Progenitor cell of endocrine pancreas (in vitro differentiated cells): ENCODE measurements at regions not wholly inside any gene's neighbourhood (a gene's known extent, or its start where the extent isn't known, plus 50 kb on each side); places are given as distances from the start of the nearest gene placed in this dataset.

Source experiments
- DNase-seq: peaks from one replicate; pipeline ENCODE4 v3.0.0; 2021; ENCODE audit warnings: low spot score; ENCODE audit not compliant: unreplicated experiment
- H3K27ac Mint-ChIP-seq: 2 replicates; pipeline ENCODE4 v1.8.0; 2021; ENCODE audit warnings: mild to moderate bottlenecking, moderate library complexity, mixed read lengths
- H3K27me3 Mint-ChIP-seq: 2 replicates; pipeline ENCODE4 v1.8.0; 2021; ENCODE audit warnings: mixed read lengths
- H3K36me3 Mint-ChIP-seq: 2 replicates; pipeline ENCODE4 v1.8.0; 2022; ENCODE audit warnings: mixed read lengths; ENCODE audit not compliant: insufficient read depth
- H3K4me1 Mint-ChIP-seq: 2 replicates; pipeline ENCODE4 v1.8.0; 2021; ENCODE audit warnings: low read depth, mixed read lengths
- H3K4me3 Mint-ChIP-seq: 2 replicates; pipeline ENCODE4 v1.8.0; 2021; ENCODE audit warnings: low read depth, mild to moderate bottlenecking, moderate library complexity, mixed read lengths
- H3K9me3 Mint-ChIP-seq: 2 replicates; pipeline ENCODE4 v1.8.0; 2021; ENCODE audit warnings: low read depth, mixed read lengths
- CTCF ChIP-seq: fragments of 200-600 bp; sonication (generic); IDR thresholded peaks from one replicate; pipeline ENCODE4 v1.5.0; 2021; ENCODE audit warnings: antibody characterized with exemption, mild to moderate bottlenecking; ENCODE audit not compliant: unreplicated experiment

DNA sequence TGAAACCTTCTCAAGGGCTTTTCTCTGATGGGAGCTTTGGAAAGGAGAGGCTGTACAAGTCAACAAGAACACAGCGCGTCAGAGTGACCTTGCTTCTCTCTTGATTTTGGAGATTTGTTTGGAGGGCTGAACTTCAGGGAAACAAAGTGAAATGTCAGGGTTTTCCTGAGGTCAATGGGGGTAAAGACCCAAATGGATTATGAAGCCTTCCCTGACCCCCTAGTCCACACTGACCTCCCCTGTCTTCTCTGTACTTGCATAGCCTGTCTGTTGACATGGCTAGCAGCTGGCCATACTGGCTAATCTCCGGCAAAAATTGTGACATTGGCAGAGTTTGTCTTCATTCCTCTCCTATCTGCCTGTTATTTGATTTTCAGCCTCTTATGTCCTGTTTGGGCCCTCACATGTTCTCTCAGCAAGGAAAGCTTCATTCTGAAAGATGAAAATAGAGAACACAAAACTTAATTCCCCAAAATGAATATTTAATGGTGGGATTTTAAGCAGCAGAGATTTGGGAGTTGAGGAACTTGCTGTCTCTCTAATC lies 149.3 kb upstream of the HAAO start:
- DNase-seq: no peak
- Mint-ChIP-seq H3K27me3 (peaks cover 8% of the 10 kb centered on the region), H3K27ac (no peak overlapping the region), H3K4me1 (peaks cover 7% of the 10 kb centered on the region), H3K4me3 (no peak overlapping the region), H3K9me3 (no peaks in the 10 kb centered on the region), H3K36me3 (no peaks in the 10 kb centered on the region)
- no peak for TF ChIP-seq CTCF

- Mint-ChIP-seq H3K27me3 (peaks cover 8% of the 10 kb centered on the region), H3K9me3 (no peaks in the 10 kb centered on the region), H3K36me3 (no peaks in the 10 kb centered on the region), H3K4me1 (peaks cover 14% of the 10 kb centered on the region), H3K27ac (no peak overlapping the region), H3K4me3 (no peak overlapping the region)
- TF ChIP-seq CTCF: no peak
- no peak for DNase-seq
These were observed 147.2 kb upstream of the HAAO start for GRCh38 chr2:42939411-42940206.

GRCh38 chr2:42938671-42939370 lies 146.4 kb upstream of the HAAO start:
- H3K4me3 Mint-ChIP-seq: no peak overlapping the region
- no peak for TF ChIP-seq CTCF
- H3K9me3 Mint-ChIP-seq: no peaks in the 10 kb centered on the region
- DNase-seq: no peak
- H3K27ac Mint-ChIP-seq: no peak overlapping the region
- H3K4me1 Mint-ChIP-seq: peaks cover 19% of the 10 kb centered on the region
- H3K36me3 Mint-ChIP-seq: no peaks in the 10 kb centered on the region
- peaks cover 8% of the 10 kb centered on the region for H3K27me3 Mint-ChIP-seq

DNA sequence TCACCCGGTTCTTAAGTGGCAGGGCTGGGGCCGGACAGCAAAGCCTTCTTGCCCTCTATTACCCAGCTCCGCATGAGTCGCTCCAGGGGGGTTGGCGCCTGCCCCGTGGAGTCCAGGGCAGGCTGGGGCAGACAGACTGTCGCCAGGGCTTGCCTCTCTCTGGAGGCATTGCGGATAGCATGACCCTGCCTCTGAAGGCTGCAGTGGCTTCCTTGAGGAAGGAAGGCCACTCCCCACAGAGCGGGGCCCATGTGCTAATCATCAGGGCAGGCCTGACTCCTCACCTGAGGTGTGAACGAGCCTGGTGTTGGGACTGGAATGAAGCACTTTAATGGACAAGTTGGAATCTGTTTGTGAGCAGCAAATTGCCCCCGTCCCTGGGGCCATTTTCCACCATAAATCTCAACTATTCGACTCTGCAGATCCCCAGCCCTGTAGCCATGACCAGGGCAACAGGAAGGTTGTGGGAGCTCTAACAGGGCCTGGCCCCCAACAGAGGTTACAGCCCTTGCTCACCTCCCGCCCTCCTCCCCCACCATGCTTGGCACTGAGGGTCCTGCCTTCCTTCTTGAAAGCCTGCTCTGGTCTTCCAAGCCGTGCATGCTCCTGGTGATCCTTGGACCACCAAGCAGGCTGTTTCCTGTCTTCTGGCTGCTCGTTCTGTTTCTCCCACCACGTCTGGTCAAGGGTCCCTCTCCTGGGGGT lies 144.9 kb upstream of the HAAO start:
- peaks cover 18% of the 10 kb centered on the region for H3K4me1 Mint-ChIP-seq

More for the DNA sequence above, 144.9 kb upstream of the HAAO start:
- H3K27ac Mint-ChIP-seq: no peak overlapping the region
- DNase-seq: no peak
- TF ChIP-seq CTCF: no peak
- no peak overlapping the region for H3K4me3 Mint-ChIP-seq
- H3K9me3 Mint-ChIP-seq: no peaks in the 10 kb centered on the region
- H3K27me3 Mint-ChIP-seq: peaks cover 8% of the 10 kb centered on the region
- no peaks in the 10 kb centered on the region for H3K36me3 Mint-ChIP-seq
